IMR-90 (cell line): ENCODE measurements at regions not wholly inside any gene's neighbourhood (a gene's known extent, or its start where the extent isn't known, plus 50 kb on each side); places are given as distances from the start of the nearest gene placed in this dataset.

Source experiments
- ATAC-seq: fragments of 200-7000 bp; cut with Tn5 transposase; 2 replicates; pipeline ENCODE4 v1.9.1; 2020; ENCODE audit warnings: low read depth, mild to moderate bottlenecking, moderate library complexity
- BruUV-seq: library from RNA; stranded (reverse); fragments of 400-500 nt; replicated peaks from 2 replicates; lab custom pipeline; 2021; lab: Mats Ljungman, UMichigan
- CTCF ChIA-PET: fragments of 300-600 bp; formaldehyde crosslinking; extraction: SDS; loops from one replicate; lab custom pipeline; 2021; ENCODE audit warnings: antibody characterized with exemption; lab: Yijun Ruan, JAX
- POLR2A ChIA-PET: fragments of 300-600 bp; sonication (Branson Sonifier 250); formaldehyde crosslinking; loops from one replicate; lab custom pipeline; 2022; ENCODE audit warnings: antibody characterized with exemption; ENCODE audit not compliant: unreplicated experiment; lab: Charles Lee
- DNase-seq: peaks from one replicate; pipeline ENCODE4 v3.0.0; 2013
- H2AFZ ChIP-seq: replicated peaks from 2 replicates; pipeline ENCODE3; 2013; ENCODE audit warnings: low read length, mild to moderate bottlenecking; ENCODE audit not compliant: poor library complexity
- H2AK5ac ChIP-seq: 2 replicates; pipeline ENCODE4 v1.6.1; 2013; ENCODE audit warnings: low read depth, low read length, inconsistent platforms
- H2AK9ac ChIP-seq: replicated peaks from 2 replicates; pipeline ENCODE3; 2013; ENCODE audit warnings: mild to moderate bottlenecking, low read depth, low read length, moderate library complexity; ENCODE audit not compliant: poor library complexity
- H2BK120ac ChIP-seq: 2 replicates; pipeline ENCODE4 v1.6.1; 2013; ENCODE audit warnings: low read depth, low read length, inconsistent platforms
- H2BK15ac ChIP-seq: 3 replicates; pipeline ENCODE4 v1.6.1; 2013; ENCODE audit warnings: low read depth, low read length, inconsistent platforms
- H2BK20ac ChIP-seq: 2 replicates; pipeline ENCODE4 v1.6.1; 2013; ENCODE audit warnings: low read depth, mild to moderate bottlenecking, inconsistent platforms, low read length, moderate library complexity
- H2BK5ac ChIP-seq: 2 replicates; pipeline ENCODE4 v1.6.1; 2013; ENCODE audit warnings: mild to moderate bottlenecking, low read depth, low read length, inconsistent platforms; ENCODE audit not compliant: poor library complexity, severe bottlenecking
- H3K14ac ChIP-seq: replicated peaks from 2 replicates; pipeline ENCODE4 v1.6.1; 2013; ENCODE audit warnings: low read depth, low read length, inconsistent platforms
- H3K18ac ChIP-seq: 2 replicates; pipeline ENCODE4 v1.6.1; 2013; ENCODE audit warnings: low read depth, low read length, control low read depth
- H3K23ac ChIP-seq: 2 replicates; pipeline ENCODE4 v1.6.1; 2013; ENCODE audit warnings: low read depth, low read length, inconsistent platforms
- H3K27ac ChIP-seq: 2 replicates; pipeline ENCODE4 v1.5.1; 2013; ENCODE audit warnings: mild to moderate bottlenecking, control low read depth, low read length; ENCODE audit not compliant: insufficient read depth
- H3K27me3 ChIP-seq: 2 replicates; pipeline ENCODE4 v1.6.1; 2013; ENCODE audit warnings: low read length; ENCODE audit not compliant: control insufficient read depth, insufficient read depth
- H3K36me3 ChIP-seq: 2 replicates; pipeline ENCODE4 v1.6.1; 2013; ENCODE audit warnings: low read length, mixed read lengths; ENCODE audit not compliant: control insufficient read depth, insufficient read depth
- H3K4ac ChIP-seq: 2 replicates; pipeline ENCODE4 v1.6.1; 2013; ENCODE audit warnings: low read depth, low read length, inconsistent platforms
- H3K4me1 ChIP-seq: 2 replicates; pipeline ENCODE4 v1.6.1; 2013; ENCODE audit warnings: low read length, mixed read lengths; ENCODE audit not compliant: control insufficient read depth, insufficient read depth
- H3K4me2 ChIP-seq: 2 replicates; pipeline ENCODE4 v1.6.1; 2013; ENCODE audit warnings: low read depth, mild to moderate bottlenecking, control low read depth, low read length, moderate library complexity
- H3K4me3 ChIP-seq: 2 replicates; pipeline ENCODE4 v1.5.1; 2013; ENCODE audit warnings: low read depth, mild to moderate bottlenecking, control low read depth, low read length, moderate library complexity; ENCODE audit not compliant: insufficient read depth
- H3K56ac ChIP-seq: 2 replicates; pipeline ENCODE4 v1.6.1; 2013; ENCODE audit warnings: low read length, inconsistent platforms; ENCODE audit not compliant: insufficient read depth; ENCODE audit errors: extremely low read depth
- H3K79me1 ChIP-seq, 2 experiments: 2 replicates each; pipeline ENCODE4 v1.6.1; 2013; ENCODE audit warnings: low read length in 2 of 2, inconsistent platforms in 1 of 2, low read depth in 1 of 2
- H3K9ac ChIP-seq: 2 replicates; pipeline ENCODE4 v1.6.1; 2013; ENCODE audit warnings: low read depth, low read length, control low read depth
- H3K9me1 ChIP-seq: 2 replicates; pipeline ENCODE4 v1.6.1; 2013; ENCODE audit warnings: low read length, inconsistent platforms; ENCODE audit not compliant: insufficient read depth
- H3K9me3 ChIP-seq: 2 replicates; pipeline ENCODE4 v1.6.1; 2013; ENCODE audit warnings: low read length; ENCODE audit not compliant: control insufficient read depth, insufficient read depth
- H4K20me1 ChIP-seq: 2 replicates; pipeline ENCODE4 v1.6.1; 2013; ENCODE audit warnings: low read length, inconsistent platforms; ENCODE audit not compliant: insufficient read depth
- H4K5ac ChIP-seq: 2 replicates; pipeline ENCODE4 v1.6.1; 2013; ENCODE audit warnings: mild to moderate bottlenecking, low read depth, low read length, control low read depth
- H4K8ac ChIP-seq, 2 experiments: 2 replicates each; pipeline ENCODE4 v1.6.1; 2013; ENCODE audit warnings: low read depth in 2 of 2, low read length in 2 of 2, control low read depth in 1 of 2, inconsistent platforms in 1 of 2
- H4K91ac ChIP-seq: 2 replicates; pipeline ENCODE4 v1.6.1; 2013; ENCODE audit warnings: low read depth, low read length, inconsistent platforms; ENCODE audit not compliant: insufficient read depth
- BHLHE40 ChIP-seq: fragments of 150-350 bp; IDR thresholded peaks from 2 replicates; pipeline ENCODE4 v1.6.1; 2016; ENCODE audit warnings: mild to moderate bottlenecking, low read depth, low read length
- FOS ChIP-seq: fragments of 150-350 bp; IDR thresholded peaks from 2 replicates; pipeline ENCODE4 v1.6.1; 2016; ENCODE audit warnings: low read depth, low read length
- MAFK ChIP-seq: IDR thresholded peaks from 2 replicates; pipeline ENCODE4 v1.6.1; 2012; ENCODE audit warnings: low read depth, low read length, improper control_type of control experiment
- MAZ ChIP-seq: IDR thresholded peaks from 2 replicates; pipeline ENCODE4 v1.6.1; 2012; ENCODE audit warnings: low read depth, mild to moderate bottlenecking, low read length, improper control_type of control experiment, moderate library complexity, borderline replicate concordance
- POLR2A ChIP-seq: IDR thresholded peaks from 2 replicates; pipeline ENCODE4 v1.6.1; 2012; ENCODE audit warnings: mild to moderate bottlenecking, low read depth, low read length
- RCOR1 ChIP-seq: IDR thresholded peaks from 2 replicates; pipeline ENCODE4 v1.6.1; 2012; ENCODE audit warnings: mild to moderate bottlenecking, low read length, improper control_type of control experiment; ENCODE audit not compliant: insufficient replicate concordance
- WGBS, 2 experiments: methylation state at CpG; one replicate each; pipeline versions ENCODE4 v1.1.5 to v1.1.7; 2013; ENCODE audit warnings: missing lambda C conversion rate in 2 of 2; ENCODE audit not compliant: insufficient read length in 1 of 2; ENCODE audit errors: extremely low coverage in 2 of 2; 5-methylcytosine and 5-hydroxymethylcytosine counted together
- dilution Hi-C: fragments of 300-500 bp; cut with HindIII; formaldehyde crosslinking; loops from one replicate; pipeline ENCODE4 v1.14.3; 2018; ENCODE audit warnings: low sequenced_read_pairs; ENCODE audit not compliant: unreplicated experiment
- in situ Hi-C: fragments of 300-500 bp; cut with MboI; formaldehyde crosslinking; loops from 3 replicates; pipeline ENCODE4 v1.14.3; 2019; ENCODE audit warnings: low sequenced_read_pairs, inconsistent platforms, mixed read lengths
- intact Hi-C: fragments of 100-400 bp; cut with micrococcal nuclease; formaldehyde crosslinking; loops from 2 replicates; pipeline ENCODE4 v1.10.0; 2022

DNA sequence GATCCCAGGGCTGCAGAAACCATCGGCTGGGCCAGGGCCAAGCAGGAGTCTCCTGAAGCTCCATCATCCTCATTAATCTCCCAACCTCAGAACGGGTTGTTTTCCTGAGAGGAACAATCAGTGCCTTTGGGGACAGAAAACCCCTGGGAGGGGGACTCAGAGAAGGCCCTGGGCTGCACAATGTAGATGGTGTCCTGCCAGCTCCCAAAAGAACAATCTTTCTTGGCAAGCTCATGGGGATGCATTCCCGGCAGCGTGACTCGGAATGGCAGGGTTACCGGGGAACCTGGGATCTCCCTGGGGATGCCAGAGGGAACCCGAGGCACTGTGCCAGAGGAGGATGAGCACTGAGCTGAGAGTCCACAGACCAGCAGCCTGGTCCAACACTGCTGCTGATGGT, 72.1 kb upstream of the ATP2B2 start:
- ChIA-PET CTCF (no interaction called here), POLR2A (no interaction called here)
- H3K9ac ChIP-seq, result no peak overlapping the region
- ATAC-seq (no peak), DNase-seq (no peak)
- no peak overlapping the region for H4K5ac ChIP-seq
- no peak overlapping the region for H3K27ac ChIP-seq
- H2AK9ac ChIP-seq, result no peak overlapping the region
- H3K14ac ChIP-seq, result no peak overlapping the region
- H3K27me3 ChIP-seq, result peaks cover 2% of the 10 kb centered on the region
- TF ChIP-seq MAZ (no peak), MAFK (no peak), FOS (no peak), POLR2A (no peak), BHLHE40 (no peak), RCOR1 (no peak)
- H3K4me1 ChIP-seq, result no peaks in the 10 kb centered on the region
- in situ Hi-C loops, result no loop called here
- H3K79me1 ChIP-seq, result no peaks in the 10 kb centered on the region
- no peak overlapping the region for H2BK5ac ChIP-seq
- H3K4me3 ChIP-seq, result no peak overlapping the region
- no TSS peak for BruUV-seq
- no peak overlapping the region for H4K8ac ChIP-seq
- H3K23ac ChIP-seq, result no peak overlapping the region
- H3K4me2 ChIP-seq, result no peak overlapping the region
- no peak overlapping the region for H2AFZ ChIP-seq
- no peak overlapping the region for H2BK20ac ChIP-seq
- H3K4ac ChIP-seq, result no peak overlapping the region
- no peak overlapping the region for H2AK5ac ChIP-seq
- H4K20me1 ChIP-seq, result no peaks in the 10 kb centered on the region
- no peaks in the 10 kb centered on the region for H3K9me1 ChIP-seq
- H3K56ac ChIP-seq, result no peak overlapping the region
- 68% methylated on average over 5 of the region's 7 CpGs; no CpG with 5 or more reads in 1 of the 2 experiments for WGBS, 2 experiments
- no peaks in the 10 kb centered on the region for H3K36me3 ChIP-seq
- no peak overlapping the region for H2BK120ac ChIP-seq
- dilution Hi-C loops, result no loop called here
- no peaks in the 10 kb centered on the region for H3K9me3 ChIP-seq
- intact Hi-C loops, result no loop called here
- no peak overlapping the region for H3K18ac ChIP-seq
- H4K91ac ChIP-seq, result no peak overlapping the region
- H2BK15ac ChIP-seq, result no peak overlapping the region
